Neural progenitor cell (in vitro differentiated cells): ENCODE measurements at regions not wholly inside any gene's neighbourhood (a gene's known extent, or its start where the extent isn't known, plus 50 kb on each side); places are given as distances from the start of the nearest gene placed in this dataset.

Source experiments
- DNase-seq: peaks from one replicate; pipeline ENCODE4 v3.0.0-alpha.2; 2016; ENCODE audit warnings: low spot score
- H2AFZ ChIP-seq: fragments of 200-600 bp; sonication (generic); replicated peaks from 2 replicates; pipeline ENCODE4 v1.6.1; 2016; ENCODE audit warnings: antibody characterized with exemption
- H3F3A ChIP-seq: fragments of 200-600 bp; sonication (generic); 2 replicates; pipeline ENCODE4 v1.6.1; 2016; ENCODE audit warnings: antibody characterized with exemption, low read depth
- H3K27ac ChIP-seq: fragments of 200-600 bp; sonication (generic); 2 replicates; pipeline ENCODE4 v1.5.1; 2016; ENCODE audit warnings: mild to moderate bottlenecking
- H3K27me3 ChIP-seq: fragments of 200-600 bp; sonication (generic); 2 replicates; pipeline ENCODE4 v1.6.1; 2016; ENCODE audit warnings: mild to moderate bottlenecking, moderate library complexity
- H3K36me3 ChIP-seq: fragments of 200-600 bp; sonication (generic); 2 replicates; pipeline ENCODE4 v1.5.1; 2016
- H3K4me1 ChIP-seq: fragments of 200-600 bp; sonication (generic); 2 replicates; pipeline ENCODE4 v1.6.1; 2016; ENCODE audit warnings: mixed run types
- H3K4me2 ChIP-seq: fragments of 200-600 bp; sonication (generic); 2 replicates; pipeline ENCODE4 v1.6.1; 2016
- H3K4me3 ChIP-seq: fragments of 200-600 bp; sonication (generic); 2 replicates; pipeline ENCODE4 v1.5.1; 2016
- H3K79me2 ChIP-seq: fragments of 200-600 bp; sonication (generic); 2 replicates; pipeline ENCODE4 v1.6.1; 2016; ENCODE audit warnings: low read depth
- H3K9ac ChIP-seq: fragments of 200-600 bp; sonication (generic); 2 replicates; pipeline ENCODE4 v1.6.1; 2016
- H3K9me3 ChIP-seq: fragments of 200-600 bp; sonication (generic); 2 replicates; pipeline ENCODE4 v1.5.1; 2016; ENCODE audit warnings: low read depth
- H4K20me1 ChIP-seq: fragments of 200-600 bp; sonication (generic); 2 replicates; pipeline ENCODE4 v1.6.1; 2016; ENCODE audit warnings: low read depth
- H3K27ac Mint-ChIP-seq: 3 replicates; pipeline ENCODE4 v1.8.0; 2021; ENCODE audit warnings: mixed read lengths
- H3K27me3 Mint-ChIP-seq: 2 replicates; pipeline ENCODE4 v1.8.0; 2022; ENCODE audit warnings: low read depth, mild to moderate bottlenecking, inconsistent platforms, moderate library complexity, mixed read lengths; ENCODE audit not compliant: insufficient read depth
- H3K36me3 Mint-ChIP-seq: 3 replicates; pipeline ENCODE4 v1.8.0; 2021; ENCODE audit warnings: mixed read lengths
- H3K4me1 Mint-ChIP-seq: 3 replicates; pipeline ENCODE4 v1.8.0; 2021; ENCODE audit warnings: mixed read lengths
- H3K4me3 Mint-ChIP-seq: 3 replicates; pipeline ENCODE4 v1.8.0; 2021; ENCODE audit warnings: mild to moderate bottlenecking, moderate library complexity, mixed read lengths
- H3K9me3 Mint-ChIP-seq: 3 replicates; pipeline ENCODE4 v1.8.0; 2020; ENCODE audit warnings: mixed read lengths
- CTCF ChIP-seq: fragments of 200-600 bp; sonication (generic); IDR thresholded peaks from 2 replicates; pipeline ENCODE4 v1.5.1; 2017; ENCODE audit warnings: antibody characterized with exemption, mild to moderate bottlenecking
- EZH2 ChIP-seq: fragments of 200-600 bp; sonication (generic); IDR thresholded peaks from 2 replicates; pipeline ENCODE4 v1.6.1; 2017; ENCODE audit warnings: antibody characterized with exemption, mild to moderate bottlenecking, moderate library complexity
- EZH2phosphoT487 ChIP-seq: fragments of 200-600 bp; sonication (generic); IDR thresholded peaks from 2 replicates; pipeline ENCODE4 v1.6.1; 2017; ENCODE audit warnings: antibody characterized with exemption

- peaks cover 23% of the 10 kb centered on the region for H3K4me1 Mint-ChIP-seq
- no peaks in the 10 kb centered on the region for H3K36me3 ChIP-seq
- H3K4me3 Mint-ChIP-seq = no peak overlapping the region
- no peak for TF ChIP-seq EZH2
- no peak for TF ChIP-seq EZH2phosphoT487
- TF ChIP-seq CTCF = no peak
- no peaks in the 10 kb centered on the region for H3K9me3 ChIP-seq
- no peaks in the 10 kb centered on the region for H3F3A ChIP-seq
- no peaks in the 10 kb centered on the region for H3K27me3 ChIP-seq
- no peak overlapping the region for H3K4me2 ChIP-seq
- H3K4me3 ChIP-seq = no peak overlapping the region
- H4K20me1 ChIP-seq = no peaks in the 10 kb centered on the region
- H3K27ac ChIP-seq = no peak overlapping the region
- DNase-seq = no peak
- H3K9me3 Mint-ChIP-seq = peaks cover 15% of the 10 kb centered on the region
- H3K27ac Mint-ChIP-seq = no peak overlapping the region
- H3K27me3 Mint-ChIP-seq = no peaks in the 10 kb centered on the region
- no peaks in the 10 kb centered on the region for H3K79me2 ChIP-seq
- peaks cover 8% of the 10 kb centered on the region for H3K4me1 ChIP-seq
- peaks cover 18% of the 10 kb centered on the region for H3K36me3 Mint-ChIP-seq
- H2AFZ ChIP-seq = no peak overlapping the region
- no peak overlapping the region for H3K9ac ChIP-seq
Measured at GRCh38 chr21:16535626-16536025, 805.8 kb downstream of the USP25 start.

- Histone ChIP-seq H3K27ac (no peak overlapping the region), H2AFZ (no peak overlapping the region), H3K9me3 (no peaks in the 10 kb centered on the region), H3K79me2 (no peaks in the 10 kb centered on the region), H3K9ac (no peak overlapping the region), H4K20me1 (no peaks in the 10 kb centered on the region), H3K27me3 (no peaks in the 10 kb centered on the region), H3K4me3 (no peak overlapping the region), H3F3A (no peaks in the 10 kb centered on the region), H3K4me2 (no peak overlapping the region), H3K4me1 (peaks cover 8% of the 10 kb centered on the region), H3K36me3 (no peaks in the 10 kb centered on the region)
- DNase-seq = no peak
- no peak overlapping the region for H3K27ac Mint-ChIP-seq
- H3K9me3 Mint-ChIP-seq = peaks cover 11% of the 10 kb centered on the region
- no peak overlapping the region for H3K4me3 Mint-ChIP-seq
- H3K27me3 Mint-ChIP-seq = no peaks in the 10 kb centered on the region
- no peak for TF ChIP-seq CTCF
- TF ChIP-seq EZH2 = no peak
- TF ChIP-seq EZH2phosphoT487 = no peak
- H3K36me3 Mint-ChIP-seq = peaks cover 14% of the 10 kb centered on the region
- H3K4me1 Mint-ChIP-seq = peaks cover 23% of the 10 kb centered on the region
Measured at GRCh38 chr21:16536140-16536539, 806.4 kb downstream of the USP25 start.

- Mint-ChIP-seq H3K4me3 (no peak overlapping the region), H3K36me3 (peaks cover 7% of the 10 kb centered on the region), H3K9me3 (peaks cover 4% of the 10 kb centered on the region), H3K27ac (no peak overlapping the region), H3K27me3 (no peaks in the 10 kb centered on the region), H3K4me1 (peaks cover 23% of the 10 kb centered on the region)
- no peak for DNase-seq
- Histone ChIP-seq H3K9ac (no peak overlapping the region), H3K4me3 (no peak overlapping the region), H3K9me3 (no peaks in the 10 kb centered on the region), H4K20me1 (no peaks in the 10 kb centered on the region), H2AFZ (peak overlapping the region; percentile 50), H3K79me2 (no peaks in the 10 kb centered on the region), H3F3A (no peaks in the 10 kb centered on the region), H3K36me3 (no peaks in the 10 kb centered on the region), H3K27ac (no peak overlapping the region), H3K27me3 (no peaks in the 10 kb centered on the region), H3K4me1 (peaks cover 8% of the 10 kb centered on the region), H3K4me2 (no peak overlapping the region)
- TF ChIP-seq CTCF (no peak), EZH2phosphoT487 (no peak), EZH2 (no peak)
Measured at GRCh38 chr21:16536643-16537434, 807.1 kb downstream of the USP25 start.
